ENCODE measurements at regions not wholly inside any gene's neighbourhood (a gene's known extent, or its start where the extent isn't known, plus 50 kb on each side); places are given as distances from the start of the nearest gene placed in this dataset.

DNA sequence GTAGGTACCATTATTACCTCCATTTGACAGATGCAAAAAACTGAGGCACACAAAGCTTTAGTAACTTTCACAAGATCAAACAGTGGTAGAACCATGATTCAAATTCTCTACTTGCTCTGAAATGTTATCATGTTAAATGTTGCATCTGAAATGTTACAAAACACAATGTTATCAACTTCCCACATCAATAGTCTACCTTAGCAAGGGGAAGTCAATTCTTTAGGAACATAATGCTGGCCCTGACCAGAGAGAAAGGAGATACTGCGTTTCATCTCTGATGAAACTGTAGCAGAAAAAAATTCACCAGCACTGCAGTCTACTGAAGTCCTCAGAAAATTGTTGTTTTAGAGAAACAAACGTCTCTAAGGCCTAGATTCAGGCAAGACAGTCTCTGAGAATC is 174.1 kb downstream of the SATB1 start:
- H4K20me1 ChIP-seq (replicated peaks; ENCODE audit: insufficient read depth) = no peaks in the 10 kb centered on the region

More for the DNA sequence above, 174.1 kb downstream of the SATB1 start:
- no peaks in the 10 kb centered on the region for H3K79me2 ChIP-seq (replicated peaks; ENCODE audit: insufficient read depth)
- peaks cover 5% of the 10 kb centered on the region for H3K9me2 ChIP-seq (ENCODE audit: insufficient read depth)
- no peaks in the 10 kb centered on the region for H3K36me3 ChIP-seq (ENCODE audit: insufficient read depth)
- TF ChIP-seq JUNB (IDR thresholded peaks at IDR 0.05; ENCODE audit: unreplicated experiment) (no peak), CREB1 (CRISPR knock-in tag; IDR thresholded peaks at IDR 0.05; ENCODE audit: low read depth) (no peak), POLR2AphosphoS5 (IDR thresholded peaks at IDR 0.05; ENCODE audit: low read depth) (no peak), CTCF (conservative IDR thresholded peaks at IDR 0.05; ENCODE audit: low read depth in 2 of 2) (no peak), NANOG (IDR thresholded peaks at IDR 0.05; ENCODE audit: borderline replicate concordance) (no peak), REST (IDR thresholded peaks at IDR 0.05; ENCODE audit: unreplicated experiment) (no peak), STAT1 (IDR thresholded peaks at IDR 0.05; ENCODE audit: unreplicated experiment) (no peak), EZH2phosphoT487 (IDR thresholded peaks at IDR 0.05; ENCODE audit: unreplicated experiment) (no peak), ZNF331 (CRISPR knock-in tag; IDR thresholded peaks at IDR 0.05; ENCODE audit: low read depth) (no peak)
- TF ChIP-seq, protein P1, sequence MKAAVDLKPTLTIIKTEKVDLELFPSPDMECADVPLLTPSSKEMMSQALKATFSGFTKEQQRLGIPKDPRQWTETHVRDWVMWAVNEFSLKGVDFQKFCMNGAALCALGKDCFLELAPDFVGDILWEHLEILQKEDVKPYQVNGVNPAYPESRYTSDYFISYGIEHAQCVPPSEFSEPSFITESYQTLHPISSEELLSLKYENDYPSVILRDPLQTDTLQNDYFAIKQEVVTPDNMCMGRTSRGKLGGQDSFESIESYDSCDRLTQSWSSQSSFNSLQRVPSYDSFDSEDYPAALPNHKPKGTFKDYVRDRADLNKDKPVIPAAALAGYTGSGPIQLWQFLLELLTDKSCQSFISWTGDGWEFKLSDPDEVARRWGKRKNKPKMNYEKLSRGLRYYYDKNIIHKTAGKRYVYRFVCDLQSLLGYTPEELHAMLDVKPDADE (IDR thresholded peaks at IDR 0.05) = no peak
- no peaks in the 10 kb centered on the region for H3F3A ChIP-seq (replicated peaks; ENCODE audit: low read depth)
- no peak overlapping the region for H3K4me2 ChIP-seq
- DNase-seq (ENCODE audit: low spot score) = no peak
- no peak overlapping the region for H2AFZ ChIP-seq
- no peak overlapping the region for H3K4me3 ChIP-seq
- no peak overlapping the region for H3K4me3 Mint-ChIP-seq
- H3K36me3 Mint-ChIP-seq (ENCODE audit: low read depth) = no peaks in the 10 kb centered on the region
- peaks cover 33% of the 10 kb centered on the region for H3K4me1 Mint-ChIP-seq
- no peaks in the 10 kb centered on the region for H3K27me3 Mint-ChIP-seq (ENCODE audit: insufficient read depth, low read depth, poor library complexity)
- no peaks in the 10 kb centered on the region for H3K9me3 Mint-ChIP-seq
- H3K27ac ChIP-seq (ENCODE audit: low read depth) = no peak overlapping the region
- no peak overlapping the region for H3K27ac Mint-ChIP-seq
- no peak for ATAC-seq
- H3K4me1 ChIP-seq (ENCODE audit: insufficient read depth) = peaks cover 22% of the 10 kb centered on the region
- no peaks in the 10 kb centered on the region for H3K27me3 ChIP-seq (ENCODE audit: insufficient read depth)
